GM21717 (cell line): ENCODE measurements at regions not wholly inside any gene's neighbourhood (a gene's known extent, or its start where the extent isn't known, plus 50 kb on each side); places are given as distances from the start of the nearest gene placed in this dataset.
A peak's percentile ranks its signal among the peaks of the same experiment; 100 is the strongest.
"Not testable (repeated sequence)": the region's sequence is repeated elsewhere in the genome, so short reads cannot be mapped to it uniquely, and the experiment has no call there.

Experiments
- ATAC-seq: cut with Tn5 transposase; IDR thresholded peaks from one replicate; pipeline ENCODE4 v1.9.1; 2021; ENCODE audit warnings: mild to moderate bottlenecking, moderate library complexity; ENCODE audit not compliant: unreplicated experiment

DNA sequence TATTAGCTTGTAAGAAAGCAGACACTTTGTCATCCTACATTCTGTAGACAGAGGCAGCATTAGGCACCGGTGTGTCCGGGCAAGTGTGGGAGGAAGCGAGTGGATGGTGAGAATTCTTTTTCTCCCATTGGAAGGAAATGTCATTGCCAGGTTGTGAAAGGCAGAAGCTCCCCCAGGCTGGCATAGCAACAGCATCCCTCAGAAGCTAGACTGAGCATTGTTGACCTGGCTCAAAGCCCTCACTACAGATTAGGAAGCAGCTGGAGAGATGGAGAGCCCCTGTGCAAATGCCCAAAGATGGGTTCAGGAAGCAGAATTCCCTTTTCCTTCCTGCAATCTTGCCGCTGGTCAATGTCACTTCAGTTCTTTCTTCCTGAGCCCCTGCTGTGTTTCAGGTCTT, 1299.3 kb downstream of the TBC1D22A start:
- ATAC-seq, result no peak

DNA sequence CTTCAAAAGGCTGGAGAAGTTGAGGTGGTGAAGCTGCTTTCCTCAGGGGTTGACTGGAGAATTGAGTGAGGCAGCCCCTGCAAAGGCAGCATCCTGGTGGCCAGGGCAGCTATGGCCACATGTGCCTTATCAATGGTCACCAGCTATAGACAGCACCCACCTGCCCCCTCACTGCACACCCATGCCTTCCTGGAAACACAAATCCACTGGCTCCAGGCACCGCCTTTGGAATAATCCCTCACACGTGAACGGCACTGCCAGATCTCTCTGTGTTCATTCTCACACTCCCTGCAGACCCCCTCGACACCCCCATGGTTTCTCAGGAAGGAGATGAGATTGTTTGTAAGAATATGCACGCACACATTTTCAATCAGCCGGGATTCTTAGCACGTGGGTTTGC, 1297.8 kb downstream of the TBC1D22A start:
- no peak for ATAC-seq

DNA sequence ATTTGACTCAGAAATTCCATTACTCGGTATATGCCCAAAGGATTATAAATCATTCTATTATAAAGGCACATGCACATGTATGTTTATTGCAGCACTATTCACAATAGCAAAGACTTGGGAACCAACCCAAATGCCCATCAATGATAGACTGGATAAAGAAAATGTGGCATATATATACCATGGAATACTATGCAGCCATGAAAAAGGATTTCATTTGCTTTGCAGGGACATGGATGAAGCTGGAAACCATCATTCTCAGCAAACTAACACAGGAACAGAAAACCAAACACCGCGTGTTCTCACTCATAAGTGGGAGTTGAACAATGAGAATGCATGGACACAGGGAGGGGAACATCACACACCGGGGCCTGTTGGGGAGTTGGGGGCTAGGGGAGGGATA, 1297.1 kb downstream of the TBC1D22A start:
- not testable (repeated sequence) for ATAC-seq

DNA sequence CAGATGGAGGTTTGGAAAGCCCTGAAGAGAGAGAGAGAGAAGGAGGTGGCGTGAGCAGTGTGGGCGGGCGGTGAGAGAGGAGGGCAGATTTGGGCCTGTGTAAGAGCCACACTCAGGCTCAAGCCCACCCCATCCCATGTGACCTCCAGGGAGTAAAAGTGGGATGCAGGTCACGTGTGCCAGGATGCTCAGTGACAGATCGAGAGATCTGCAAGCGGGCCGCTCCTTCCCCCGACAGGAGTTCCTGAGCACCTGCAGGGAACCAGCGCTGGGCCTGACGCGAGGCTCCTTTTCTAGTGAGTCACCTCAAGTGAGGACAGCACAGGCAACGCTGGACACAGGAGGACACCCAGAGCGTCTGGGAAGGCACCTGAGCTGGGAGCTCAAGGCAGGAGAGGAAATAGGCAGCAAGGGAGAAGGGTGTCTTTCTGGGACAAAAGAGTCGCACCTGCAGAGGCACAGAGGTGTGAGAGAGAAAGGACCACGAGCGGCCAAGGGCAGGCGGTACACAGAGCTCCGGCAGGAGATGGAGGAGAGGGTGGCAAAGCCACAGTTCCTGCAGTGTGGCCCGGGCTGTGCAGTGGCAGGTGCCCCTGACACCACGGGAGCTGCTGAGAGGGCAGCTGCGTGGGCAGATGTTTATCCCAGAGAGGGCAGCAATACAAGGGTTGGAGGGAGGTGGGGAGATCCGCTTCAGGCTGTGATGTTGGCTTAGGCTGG, 1294.8 kb downstream of the TBC1D22A start:
- ATAC-seq, result no peak

DNA sequence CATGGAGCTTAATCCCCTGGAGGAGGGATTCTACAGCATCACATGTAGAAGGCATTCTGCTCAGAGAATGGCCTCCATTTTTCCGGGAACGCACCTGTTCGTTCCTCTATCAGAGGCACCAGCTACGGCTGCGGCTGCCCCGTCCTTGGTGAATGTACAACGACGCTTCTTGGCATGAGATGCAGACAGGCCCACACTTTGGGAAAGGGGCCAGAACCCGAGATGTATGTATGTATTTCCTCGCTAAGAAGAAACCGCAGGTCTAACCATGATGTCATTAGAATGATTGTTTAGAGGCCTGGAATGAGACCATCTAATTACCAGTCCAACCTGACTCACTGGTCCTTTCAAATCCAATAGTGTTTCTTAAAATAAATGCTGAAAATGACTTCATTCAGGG, 1293.4 kb downstream of the TBC1D22A start:
- ATAC-seq, result no peak

DNA sequence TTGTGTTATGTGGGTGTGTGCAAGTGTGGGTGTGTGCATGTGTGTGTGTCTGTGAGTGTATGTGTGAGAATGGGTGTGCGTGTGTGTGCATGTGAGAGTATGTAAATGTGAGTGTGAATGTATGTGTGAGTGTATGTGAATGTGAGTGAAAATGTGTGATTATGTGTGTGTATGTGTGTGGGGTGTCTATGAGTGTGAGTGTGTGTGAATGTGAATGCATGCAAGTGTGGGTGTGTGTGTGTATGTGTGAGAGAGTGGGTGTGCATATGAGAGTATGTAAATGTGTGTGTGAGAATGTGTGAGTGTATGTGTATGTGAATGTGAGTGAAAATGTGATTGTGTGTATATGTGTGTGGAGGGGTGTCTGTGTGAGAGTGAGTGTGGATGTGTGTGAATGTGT, 1292.7 kb downstream of the TBC1D22A start:
- no peak for ATAC-seq

DNA sequence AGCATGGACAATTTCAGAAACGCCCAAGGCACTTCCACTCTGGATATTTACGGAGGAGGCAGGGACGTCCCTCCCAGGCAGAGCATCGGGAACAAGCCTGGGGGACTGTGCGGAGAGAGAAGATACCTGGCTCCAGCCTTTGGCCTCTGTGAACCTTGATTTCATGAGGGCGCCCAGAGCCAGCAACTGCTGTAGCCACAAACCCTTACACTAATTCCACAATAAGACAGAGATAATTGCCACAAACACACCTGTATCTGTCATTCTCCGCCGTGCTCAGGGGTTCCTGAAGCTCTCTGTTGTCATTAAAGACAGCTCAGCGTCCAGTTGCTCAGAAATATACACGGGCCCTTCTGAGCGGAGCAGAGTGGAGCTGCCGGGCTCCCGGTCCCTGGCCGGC, 1292.1 kb downstream of the TBC1D22A start:
- no peak for ATAC-seq

DNA sequence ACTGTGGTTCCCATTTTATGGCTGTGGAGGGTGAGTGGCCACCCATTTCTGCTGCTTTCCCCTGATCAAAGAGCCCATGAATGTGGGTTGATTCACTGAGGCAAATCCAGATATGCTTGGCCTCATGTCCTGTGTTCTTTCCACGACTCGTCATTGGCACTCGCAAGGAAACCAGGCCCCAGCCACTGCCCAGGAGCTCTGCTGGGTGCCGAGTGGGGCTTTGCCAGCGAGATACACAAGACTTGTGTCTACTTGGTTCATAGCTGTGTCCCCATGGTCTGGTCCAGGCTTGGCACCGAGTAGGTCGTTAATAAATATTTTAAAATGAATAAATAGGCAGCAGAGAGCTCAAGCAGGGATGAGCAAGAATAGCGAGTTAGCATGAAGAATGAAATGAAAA, 1291.5 kb downstream of the TBC1D22A start:
- ATAC-seq, result no peak

DNA sequence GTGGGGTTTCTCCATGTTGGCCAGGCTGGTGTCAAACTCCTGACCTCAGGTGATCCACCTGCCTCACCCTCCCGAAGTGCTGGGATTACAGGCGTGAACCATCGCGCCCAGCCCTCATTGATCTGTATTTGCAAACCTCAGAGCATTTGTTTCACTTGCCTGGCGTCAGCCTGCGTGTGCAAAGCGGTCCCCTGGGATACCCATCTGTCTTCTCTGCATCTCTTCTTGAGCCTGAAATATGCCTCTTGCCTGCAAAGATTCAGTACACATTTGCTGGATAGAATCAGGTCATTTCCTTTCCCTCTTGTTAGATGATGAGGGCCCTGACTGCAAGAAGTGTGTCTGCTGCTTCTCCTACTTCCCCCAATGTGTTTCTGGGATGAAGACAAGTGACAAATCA, 1291.0 kb downstream of the TBC1D22A start:
- ATAC-seq, result no peak

DNA sequence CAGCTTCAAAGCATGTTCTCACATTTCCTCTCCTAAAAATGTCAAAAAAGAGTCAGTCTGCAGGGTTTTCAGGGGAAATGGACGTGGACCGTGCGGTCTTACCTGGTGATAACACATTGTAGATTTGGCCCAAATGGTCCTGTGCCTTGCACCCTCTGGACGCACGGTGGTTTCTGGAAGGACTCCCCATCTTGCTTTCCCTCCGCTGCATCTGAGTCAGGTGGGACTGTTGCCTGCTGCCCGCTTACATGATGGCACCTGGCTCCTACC, 1290.1 kb downstream of the TBC1D22A start:
- ATAC-seq, result no peak

DNA sequence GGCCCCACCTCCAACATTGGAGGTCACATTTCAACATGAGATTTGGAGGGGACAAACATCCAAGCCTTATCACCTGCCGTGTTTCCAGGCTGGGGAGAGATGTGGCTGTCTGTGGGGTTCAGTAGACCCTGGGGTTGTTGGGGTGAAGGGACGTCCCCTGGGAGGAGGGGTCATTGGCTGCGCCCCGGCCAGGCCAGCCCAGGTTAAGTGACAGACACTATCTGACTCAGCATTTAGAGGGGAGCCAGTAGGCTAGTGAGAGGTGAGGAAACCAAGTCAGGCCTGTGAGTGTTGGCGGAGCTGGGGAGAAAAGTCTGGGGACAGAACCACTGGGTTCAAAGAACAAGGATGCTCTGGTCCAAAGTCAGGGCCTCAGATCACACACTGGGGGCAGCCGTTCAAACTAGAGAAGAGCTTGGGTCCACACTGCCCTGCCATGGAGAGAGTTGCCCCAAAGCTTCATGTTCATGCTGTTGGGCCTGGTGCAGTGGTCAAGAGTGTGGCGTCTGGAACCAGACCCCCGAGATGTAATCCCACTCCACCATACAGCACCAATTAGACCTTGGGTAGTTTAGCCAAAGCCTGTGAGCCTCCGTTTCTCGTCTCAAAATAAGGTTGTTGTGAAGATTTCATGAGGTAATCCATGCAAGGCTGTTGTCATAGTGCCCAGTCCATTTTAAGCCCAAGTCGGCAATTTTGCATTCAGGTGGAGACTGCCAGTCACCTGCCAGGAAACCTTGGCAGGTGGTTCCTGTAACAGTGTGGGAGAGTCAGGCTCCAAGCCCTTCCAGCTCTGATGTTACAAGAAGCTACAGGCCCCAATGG, 1289.6 kb downstream of the TBC1D22A start:
- no peak for ATAC-seq

DNA sequence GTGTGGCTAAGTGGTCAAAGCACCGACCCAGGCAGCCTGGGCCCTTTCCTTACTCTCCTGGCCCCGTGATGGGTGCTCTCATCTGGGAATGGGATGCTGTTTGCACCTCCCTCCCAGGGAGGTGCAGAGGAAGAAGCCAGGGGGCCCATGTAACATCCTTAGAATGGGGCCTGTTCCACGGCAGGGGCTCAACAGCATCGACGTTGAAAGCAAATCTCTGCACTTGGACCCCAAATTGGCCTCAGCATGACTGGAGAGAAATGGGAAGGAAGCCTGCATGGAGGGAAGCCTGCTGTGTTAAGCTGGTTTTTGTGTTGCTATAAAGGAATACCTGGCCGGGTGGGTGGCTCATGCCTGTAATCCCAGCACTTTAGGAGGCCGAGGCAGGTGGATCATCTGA, 1288.4 kb downstream of the TBC1D22A start:
- no peak for ATAC-seq

DNA sequence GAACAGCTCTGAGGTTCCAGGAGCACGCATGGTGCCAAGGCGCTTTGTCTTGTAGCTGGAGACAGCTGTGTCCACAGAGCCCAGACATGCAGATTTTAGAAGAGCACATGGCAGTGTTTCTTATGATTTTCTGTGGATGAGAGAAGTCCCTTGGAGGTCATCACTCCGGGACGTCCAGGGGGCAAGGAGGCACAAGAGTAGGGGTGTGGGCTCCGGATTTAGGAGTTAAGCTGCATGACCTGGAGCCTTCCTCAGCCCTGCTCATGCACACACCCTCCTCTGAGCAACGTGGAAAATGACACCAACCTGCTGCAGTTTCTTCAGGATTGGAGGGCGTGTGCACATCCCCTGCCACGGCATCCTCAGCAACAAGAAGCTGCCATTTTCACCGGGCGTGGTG, 1286.7 kb downstream of the TBC1D22A start:
- no peak for ATAC-seq

DNA sequence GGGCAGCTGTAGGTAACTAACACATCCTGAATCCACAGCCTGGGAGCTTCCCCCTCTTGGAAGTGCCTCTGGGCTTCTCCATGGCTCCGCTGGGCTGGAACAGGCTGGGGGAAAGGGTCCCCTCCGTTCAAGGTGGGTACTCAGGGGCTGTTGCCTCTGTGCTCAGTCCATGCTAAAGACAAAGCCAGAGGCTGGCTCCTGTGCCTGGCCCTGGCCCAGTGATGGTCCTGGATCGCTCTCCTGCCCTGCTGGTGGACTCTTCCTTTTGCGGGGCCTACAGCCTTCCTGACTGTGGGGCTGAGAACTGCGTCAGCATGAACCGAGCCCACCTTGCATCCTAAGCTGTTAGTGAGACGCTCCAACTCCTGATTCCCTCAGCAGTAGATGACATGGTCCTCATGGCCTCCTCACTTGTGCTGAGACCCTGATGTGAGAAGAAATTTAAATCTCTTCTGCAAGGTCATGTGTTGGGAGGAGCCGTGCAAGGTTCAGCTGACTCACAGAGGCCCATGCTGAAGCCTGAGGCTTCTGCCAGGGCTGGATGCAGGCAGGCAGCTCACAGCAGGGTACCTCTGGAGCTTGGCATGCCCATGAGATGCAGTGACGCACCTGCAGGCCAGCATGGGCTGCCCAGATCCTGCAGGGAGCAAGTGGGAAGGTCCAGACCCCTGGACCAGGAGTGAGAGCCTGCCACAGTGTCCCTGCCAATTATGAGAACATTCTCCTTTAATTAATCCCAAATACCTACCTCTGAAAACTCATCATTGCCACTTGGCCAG, 1285.5 kb downstream of the TBC1D22A start:
- no peak for ATAC-seq

DNA sequence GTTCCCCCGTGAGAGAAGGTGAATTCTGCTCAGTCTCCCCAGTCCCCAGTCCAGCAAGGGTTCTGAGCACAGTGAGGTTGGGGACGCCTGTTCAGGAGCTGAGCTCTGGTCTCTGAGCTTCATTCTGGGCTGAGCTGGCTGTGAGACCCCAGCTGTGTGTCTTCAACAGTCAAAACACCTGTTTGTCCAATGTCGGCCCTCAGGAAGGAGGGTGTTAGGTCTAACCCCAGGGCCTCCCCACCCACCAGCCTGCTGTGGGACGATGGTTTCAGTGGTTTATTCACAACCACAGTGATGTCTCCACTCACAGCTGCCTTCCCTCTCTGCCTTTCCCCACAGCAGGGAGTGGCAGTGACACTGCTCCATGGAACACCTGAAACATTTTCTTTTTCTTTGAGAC, 1282.9 kb downstream of the TBC1D22A start:
- peak; percentile 85 for ATAC-seq

DNA sequence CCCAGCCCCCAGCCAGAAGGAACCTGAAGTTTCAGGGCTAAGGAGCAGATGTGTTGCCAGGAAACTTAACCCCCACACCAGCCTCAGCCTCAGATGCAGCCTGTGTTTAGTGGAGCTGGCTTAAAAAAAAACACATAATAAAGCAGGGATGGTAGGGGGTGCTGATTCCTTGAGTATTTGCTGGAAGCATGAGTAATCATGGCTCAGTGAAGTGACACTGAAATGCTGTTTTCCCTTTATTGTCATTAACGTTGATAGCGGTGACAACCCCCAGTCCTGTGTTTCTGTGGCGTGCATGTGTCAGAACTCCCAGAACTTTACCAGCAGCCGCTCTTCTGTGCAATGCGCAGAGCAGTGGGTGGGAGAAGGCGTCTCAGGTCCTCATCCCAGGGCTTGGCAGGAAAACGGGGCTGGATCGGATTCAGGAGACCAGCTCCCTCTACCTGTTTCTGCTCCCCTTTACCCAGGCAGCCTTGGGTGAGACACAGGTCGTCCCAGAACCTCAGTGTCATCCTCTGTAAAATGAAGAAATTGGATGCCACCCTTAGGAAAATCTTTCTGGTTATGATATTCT, 1282.1 kb downstream of the TBC1D22A start:
- ATAC-seq, result no peak

DNA sequence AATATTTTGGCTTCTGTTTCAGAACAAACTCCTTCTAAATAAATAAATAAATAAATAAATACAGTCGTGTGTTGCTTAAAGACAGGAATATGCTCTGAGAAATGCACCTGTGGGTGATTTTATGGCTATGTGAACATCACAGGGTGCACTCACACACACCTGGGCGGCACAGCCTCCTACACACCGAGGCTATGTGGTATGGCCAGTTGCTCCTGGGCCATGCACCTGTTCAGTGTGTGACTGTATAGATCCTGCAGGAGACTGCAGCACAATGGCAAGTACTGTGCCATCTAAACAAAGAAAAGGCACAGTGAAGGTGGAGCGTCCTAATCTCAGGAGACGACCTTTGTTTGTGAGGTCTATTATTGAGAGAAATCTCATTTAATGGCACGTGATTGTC, 1281.1 kb downstream of the TBC1D22A start:
- no peak for ATAC-seq

DNA sequence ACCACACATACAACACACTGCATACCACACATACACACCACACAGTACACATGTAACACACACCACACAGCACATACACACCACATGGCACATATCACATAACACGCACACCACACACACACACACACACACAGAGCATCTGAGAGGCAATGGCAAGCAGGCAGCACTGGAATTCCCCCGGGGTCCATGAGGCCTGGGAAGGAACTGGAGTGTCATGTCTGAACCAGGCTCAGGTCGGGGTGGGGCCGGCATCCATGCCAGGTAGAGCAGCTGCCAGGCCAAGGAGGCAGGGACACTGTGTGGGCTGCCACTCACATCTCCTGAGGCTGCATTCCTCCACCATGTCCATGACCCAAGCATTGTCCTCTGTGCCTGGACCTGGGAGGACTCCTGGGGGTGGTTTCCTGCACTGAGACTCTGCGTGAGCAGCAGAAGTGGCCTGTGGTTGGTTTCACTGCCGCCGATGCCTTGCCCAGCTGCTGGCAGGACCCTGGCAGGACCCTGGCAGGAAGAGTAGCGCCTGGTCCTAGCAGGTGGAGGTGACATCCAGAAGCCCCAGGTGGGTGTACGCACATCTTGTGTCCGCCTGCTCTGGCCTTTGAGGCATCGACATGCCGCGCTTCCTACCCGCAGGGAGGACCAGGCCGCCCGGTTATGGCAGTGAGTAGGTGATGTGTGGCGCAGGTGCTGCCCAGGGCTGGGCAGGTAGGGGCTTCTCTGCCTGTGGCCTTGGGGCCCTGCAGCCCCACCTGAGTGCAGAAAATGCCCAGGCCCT, 1280.4 kb downstream of the TBC1D22A start:
- ATAC-seq, result no peak

DNA sequence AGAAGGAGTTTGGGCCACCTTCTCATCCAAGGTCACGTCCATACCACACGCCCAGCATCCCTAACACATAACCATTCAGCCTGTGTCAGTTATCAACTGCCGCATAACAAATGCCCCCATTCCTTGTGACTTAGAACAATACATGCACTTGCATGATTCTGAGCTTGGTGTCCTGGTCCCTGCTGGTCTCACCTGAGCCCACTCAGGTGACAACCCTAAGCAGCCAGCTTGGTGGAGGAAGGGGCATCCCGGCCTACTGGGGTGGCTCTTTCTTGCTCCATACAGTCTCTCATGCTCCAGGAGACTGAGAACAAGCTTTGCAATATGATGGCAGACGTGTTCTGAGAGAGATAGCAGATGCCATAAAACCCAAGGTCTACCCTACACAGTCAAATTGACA, 1276.9 kb downstream of the TBC1D22A start:
- ATAC-seq, result no peak

DNA sequence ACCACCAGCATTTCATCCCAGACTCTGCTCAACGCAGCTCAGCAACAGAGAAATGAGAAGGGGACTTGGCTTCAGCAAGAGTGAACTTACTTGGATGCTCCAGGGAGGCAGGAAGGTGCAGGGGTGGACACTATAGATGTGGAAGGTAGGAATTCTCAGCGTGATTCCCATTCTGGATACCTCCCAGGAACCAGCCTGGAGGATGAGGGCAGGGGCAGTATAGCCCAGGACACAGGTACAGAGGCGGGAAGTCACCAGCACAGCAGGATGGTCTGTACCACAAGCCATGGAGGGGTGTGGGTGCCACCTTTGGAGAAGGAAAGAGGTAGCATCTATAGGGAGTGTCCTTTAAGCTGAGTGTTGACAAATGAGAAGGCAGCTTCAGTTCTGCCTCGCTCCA, 1275.2 kb downstream of the TBC1D22A start:
- ATAC-seq, result no peak

DNA sequence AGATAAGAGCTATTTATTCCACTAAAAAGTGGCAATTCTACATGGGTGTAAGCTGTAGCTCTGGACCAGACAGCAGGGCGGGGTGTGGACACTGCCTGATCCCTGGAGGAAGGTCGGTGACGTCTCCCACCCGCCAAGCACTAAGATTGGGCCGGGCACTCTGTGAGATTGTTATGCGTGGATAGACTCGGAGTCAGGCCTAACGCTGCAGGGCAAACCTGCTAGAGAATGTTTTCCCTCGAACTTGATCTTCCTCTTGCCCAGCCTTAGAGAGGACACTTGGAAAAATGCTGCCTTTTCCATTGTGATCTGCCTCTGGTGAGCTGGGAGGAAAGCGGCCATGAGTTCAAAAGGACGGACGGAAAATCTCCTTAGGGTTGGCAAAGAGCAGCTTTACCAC, 1273.4 kb downstream of the TBC1D22A start:
- no peak for ATAC-seq
